ENCODE measurements at regions not wholly inside any gene's neighbourhood (a gene's known extent, or its start where the extent isn't known, plus 50 kb on each side); places are given as distances from the start of the nearest gene placed in this dataset.

DNA sequence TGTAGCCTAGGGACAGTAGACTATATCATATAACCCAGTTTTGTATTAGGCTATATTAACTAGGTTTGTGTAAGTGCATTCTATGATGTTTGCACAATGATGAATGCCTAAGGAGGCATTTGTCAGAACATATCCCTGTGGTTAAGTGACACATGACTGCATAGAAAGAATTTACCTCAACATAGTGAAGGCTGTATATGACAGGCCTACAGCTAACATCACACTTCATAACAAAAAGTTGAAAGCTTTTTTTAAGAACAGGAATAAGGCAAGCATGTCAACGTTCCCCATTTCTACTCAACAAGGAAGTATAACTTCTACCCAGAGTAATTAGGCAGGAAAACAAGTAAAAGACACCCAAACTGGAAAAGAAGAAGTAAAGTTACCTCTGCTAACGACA lies 165.9 kb upstream of the NDST4 start:
- no peaks in the 10 kb centered on the region for H3K4me1 Mint-ChIP-seq
- no peak for DNase-seq (ENCODE audit: low read depth, low spot score)
- H3K27ac Mint-ChIP-seq (ENCODE audit: unreplicated experiment) = no peak overlapping the region
- no peaks in the 10 kb centered on the region for H3K36me3 Mint-ChIP-seq (ENCODE audit: low read depth)
- no peak overlapping the region for H3K4me3 Mint-ChIP-seq
- no peaks in the 10 kb centered on the region for H3K9me3 Mint-ChIP-seq
- TF ChIP-seq, protein P1, sequence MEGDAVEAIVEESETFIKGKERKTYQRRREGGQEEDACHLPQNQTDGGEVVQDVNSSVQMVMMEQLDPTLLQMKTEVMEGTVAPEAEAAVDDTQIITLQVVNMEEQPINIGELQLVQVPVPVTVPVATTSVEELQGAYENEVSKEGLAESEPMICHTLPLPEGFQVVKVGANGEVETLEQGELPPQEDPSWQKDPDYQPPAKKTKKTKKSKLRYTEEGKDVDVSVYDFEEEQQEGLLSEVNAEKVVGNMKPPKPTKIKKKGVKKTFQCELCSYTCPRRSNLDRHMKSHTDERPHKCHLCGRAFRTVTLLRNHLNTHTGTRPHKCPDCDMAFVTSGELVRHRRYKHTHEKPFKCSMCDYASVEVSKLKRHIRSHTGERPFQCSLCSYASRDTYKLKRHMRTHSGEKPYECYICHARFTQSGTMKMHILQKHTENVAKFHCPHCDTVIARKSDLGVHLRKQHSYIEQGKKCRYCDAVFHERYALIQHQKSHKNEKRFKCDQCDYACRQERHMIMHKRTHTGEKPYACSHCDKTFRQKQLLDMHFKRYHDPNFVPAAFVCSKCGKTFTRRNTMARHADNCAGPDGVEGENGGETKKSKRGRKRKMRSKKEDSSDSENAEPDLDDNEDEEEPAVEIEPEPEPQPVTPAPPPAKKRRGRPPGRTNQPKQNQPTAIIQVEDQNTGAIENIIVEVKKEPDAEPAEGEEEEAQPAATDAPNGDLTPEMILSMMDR (conservative IDR thresholded peaks at IDR 0.05) = no peak
- no peaks in the 10 kb centered on the region for H3K27me3 Mint-ChIP-seq (ENCODE audit: low read depth)

DNA sequence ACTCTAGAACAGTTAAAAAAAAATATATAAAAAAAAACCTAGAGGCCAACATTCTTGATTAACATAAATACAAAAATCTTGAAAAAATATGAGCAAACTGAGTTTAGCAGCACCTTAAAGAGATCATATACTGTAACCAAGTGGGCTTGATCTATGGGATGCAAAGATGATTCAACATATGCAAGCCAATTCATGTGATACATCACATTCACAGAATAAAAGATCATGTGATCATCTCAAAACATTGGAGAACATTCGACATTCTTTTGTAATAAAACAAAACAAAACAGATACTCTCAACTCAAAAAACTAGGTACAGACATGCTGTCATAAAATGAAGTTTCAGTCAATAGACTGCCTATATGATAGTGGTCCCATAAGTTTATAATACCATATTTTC lies 165.4 kb upstream of the NDST4 start:
- Mint-ChIP-seq H3K36me3 (ENCODE audit: low read depth) (no peaks in the 10 kb centered on the region), H3K27me3 (ENCODE audit: low read depth) (no peaks in the 10 kb centered on the region), H3K9me3 (no peaks in the 10 kb centered on the region), H3K27ac (ENCODE audit: unreplicated experiment) (no peak overlapping the region), H3K4me3 (no peak overlapping the region), H3K4me1 (no peaks in the 10 kb centered on the region)
- no peak for DNase-seq (ENCODE audit: low read depth, low spot score)
- TF ChIP-seq, protein P1 (conservative IDR thresholded peaks at IDR 0.05) = no peak

DNA sequence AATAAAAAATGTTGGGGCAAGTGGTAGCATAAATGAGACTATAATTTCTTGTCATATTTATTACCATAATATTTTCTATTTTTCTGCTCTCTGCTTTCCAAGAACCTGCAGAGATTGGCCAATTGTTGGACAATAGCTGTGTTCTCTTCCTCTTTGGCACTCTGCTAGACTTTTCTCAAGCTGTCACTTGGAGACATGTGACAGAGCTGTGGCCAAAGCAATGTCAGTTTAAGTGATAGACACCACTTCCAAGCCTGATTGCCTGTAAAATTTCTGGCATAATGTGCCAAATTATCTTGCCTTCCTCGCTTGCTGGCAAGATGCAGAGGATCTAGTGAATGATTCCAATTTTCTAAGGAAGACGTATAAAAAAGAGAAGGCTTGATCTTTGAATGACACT lies 162.2 kb upstream of the NDST4 start:
- Mint-ChIP-seq H3K36me3 (ENCODE audit: low read depth) (no peaks in the 10 kb centered on the region), H3K4me3 (no peak overlapping the region), H3K27me3 (ENCODE audit: low read depth) (no peaks in the 10 kb centered on the region), H3K4me1 (no peaks in the 10 kb centered on the region), H3K27ac (ENCODE audit: unreplicated experiment) (no peak overlapping the region), H3K9me3 (no peaks in the 10 kb centered on the region)
- DNase-seq (ENCODE audit: low read depth, low spot score) = no peak
- TF ChIP-seq, protein P1 (conservative IDR thresholded peaks at IDR 0.05) = no peak

DNA sequence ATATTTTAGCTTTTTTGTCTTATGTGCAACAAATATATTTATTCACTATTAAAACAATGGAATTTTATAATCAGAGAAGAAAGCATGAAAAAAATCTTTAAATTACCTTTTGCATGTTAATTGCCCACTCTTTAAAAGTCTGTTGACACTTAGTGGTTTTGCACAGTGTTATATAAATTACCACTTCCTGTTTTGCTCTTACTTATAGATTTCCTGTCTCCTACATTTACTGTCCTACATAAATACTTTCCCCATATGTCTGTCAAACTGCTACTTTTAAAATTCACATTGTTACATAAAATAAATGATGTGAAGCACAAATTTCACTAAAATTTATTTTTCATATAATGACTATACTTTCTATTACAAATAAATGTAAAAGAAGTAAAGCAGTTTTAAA lies 161.1 kb upstream of the NDST4 start:
- no peak overlapping the region for H3K27ac Mint-ChIP-seq (ENCODE audit: unreplicated experiment)
- H3K4me3 Mint-ChIP-seq = no peak overlapping the region
- no peaks in the 10 kb centered on the region for H3K9me3 Mint-ChIP-seq
- DNase-seq (ENCODE audit: low read depth, low spot score) = no peak
- no peaks in the 10 kb centered on the region for H3K27me3 Mint-ChIP-seq (ENCODE audit: low read depth)
- TF ChIP-seq, protein P1 (conservative IDR thresholded peaks at IDR 0.05) = no peak
- no peaks in the 10 kb centered on the region for H3K36me3 Mint-ChIP-seq (ENCODE audit: low read depth)
- no peaks in the 10 kb centered on the region for H3K4me1 Mint-ChIP-seq

DNA sequence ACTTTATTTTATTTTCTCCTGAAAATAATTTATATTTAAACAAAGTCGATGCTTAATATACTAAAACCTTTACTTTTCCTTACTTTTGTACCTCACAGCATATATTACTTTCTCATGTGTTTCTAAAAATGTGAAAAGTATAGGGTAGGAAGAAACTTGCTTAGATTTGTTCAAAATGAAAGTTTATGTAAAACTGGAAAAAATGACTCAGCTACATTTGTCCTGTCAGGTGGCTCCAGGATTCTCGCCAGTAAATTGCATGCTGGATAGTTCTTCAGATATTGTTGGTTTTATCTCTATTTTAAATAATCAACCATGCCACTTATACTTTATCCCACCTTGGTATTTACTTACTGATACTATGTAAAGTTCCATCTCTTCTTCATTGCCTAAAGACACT lies 159.2 kb upstream of the NDST4 start:
- H3K27me3 Mint-ChIP-seq (ENCODE audit: low read depth) = no peaks in the 10 kb centered on the region
- H3K4me3 Mint-ChIP-seq = no peak overlapping the region
- TF ChIP-seq, protein P1 (conservative IDR thresholded peaks at IDR 0.05) = no peak

DNA sequence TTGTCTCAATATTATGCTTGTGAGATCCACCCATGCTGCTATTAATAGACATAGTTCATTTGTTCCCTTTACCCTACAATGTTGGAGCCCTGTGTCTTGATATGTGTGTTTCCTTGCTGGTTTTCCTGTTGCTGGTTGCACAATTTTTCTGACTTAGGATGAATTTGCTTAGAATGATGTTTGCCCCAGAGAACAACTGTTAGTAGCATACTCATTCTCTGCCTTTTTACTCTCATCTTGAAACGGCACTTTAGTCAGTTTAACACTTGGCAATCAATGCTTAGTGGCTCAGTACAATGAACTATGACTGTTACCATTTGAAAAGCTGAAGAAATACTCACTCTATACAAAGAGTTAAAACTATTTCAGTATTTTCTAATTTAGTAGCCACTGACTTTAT lies 158.8 kb upstream of the NDST4 start:
- Mint-ChIP-seq H3K27ac (ENCODE audit: unreplicated experiment) (no peak overlapping the region), H3K27me3 (ENCODE audit: low read depth) (no peaks in the 10 kb centered on the region), H3K4me3 (no peak overlapping the region), H3K4me1 (no peaks in the 10 kb centered on the region), H3K36me3 (ENCODE audit: low read depth) (no peaks in the 10 kb centered on the region), H3K9me3 (no peaks in the 10 kb centered on the region)
- TF ChIP-seq, protein P1 (conservative IDR thresholded peaks at IDR 0.05) = no peak
- no peak for DNase-seq (ENCODE audit: low read depth, low spot score)

More for the DNA sequence above, 159.2 kb upstream of the NDST4 start:
- no peak for DNase-seq (ENCODE audit: low read depth, low spot score)
- Mint-ChIP-seq H3K4me1 (no peaks in the 10 kb centered on the region), H3K9me3 (no peaks in the 10 kb centered on the region), H3K36me3 (ENCODE audit: low read depth) (no peaks in the 10 kb centered on the region), H3K27ac (ENCODE audit: unreplicated experiment) (no peak overlapping the region)
